BE2C (cell line): ENCODE measurements at regions not wholly inside any gene's neighbourhood (a gene's known extent, or its start where the extent isn't known, plus 50 kb on each side); places are given as distances from the start of the nearest gene placed in this dataset.
"Not testable (repeated sequence)": the region's sequence is repeated elsewhere in the genome, so short reads cannot be mapped to it uniquely, and the experiment has no call there.

Experiments
- DNase-seq: peaks from one replicate; pipeline ENCODE4 v3.0.0-alpha.2; 2020
- H3K27me3 ChIP-seq: fragments of 250-450 bp; sonication (Bioruptor Pico); 2 replicates; pipeline ENCODE4 v1.5.1; 2020; ENCODE audit warnings: mild to moderate bottlenecking
- H3K36me3 ChIP-seq: fragments of 250-450 bp; sonication (Bioruptor Pico); 2 replicates; pipeline ENCODE4 v1.5.1; 2020; ENCODE audit warnings: mild to moderate bottlenecking
- H3K4me1 ChIP-seq: fragments of 250-450 bp; sonication (Bioruptor Pico); 2 replicates; pipeline ENCODE4 v1.5.1; 2020
- H3K4me3 ChIP-seq: 2 replicates; pipeline ENCODE4 v1.5.1; 2011; ENCODE audit warnings: low read depth, low read length
- H3K9me3 ChIP-seq: fragments of 250-450 bp; sonication (Bioruptor Pico); 2 replicates; pipeline ENCODE4 v1.5.1; 2020
- CTCF ChIP-seq: IDR thresholded peaks from 2 replicates; pipeline ENCODE4 v1.5.1; 2012; ENCODE audit warnings: mild to moderate bottlenecking, low read depth, low read length

DNA sequence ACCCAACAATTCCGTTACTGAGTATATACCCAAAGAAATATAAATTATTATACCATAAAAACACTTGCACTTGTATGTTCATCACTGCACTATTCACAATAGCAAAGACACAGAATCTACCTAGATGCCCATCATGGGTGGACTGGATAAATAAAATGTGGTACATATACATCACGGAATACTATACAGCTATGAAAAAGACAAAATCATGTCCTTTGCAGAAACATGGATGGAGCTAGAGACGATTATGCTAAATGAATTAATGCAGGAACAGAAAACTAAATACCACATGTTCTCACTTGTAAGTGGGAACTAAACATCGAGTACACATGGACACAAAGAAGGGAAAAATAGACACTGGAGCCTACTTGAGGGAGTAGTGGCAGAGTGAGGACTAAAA, 185.3 kb downstream of the PYDC2 start:
- Histone ChIP-seq H3K4me1 (no peaks in the 10 kb centered on the region), H3K36me3 (no peaks in the 10 kb centered on the region), H3K27me3 (no peaks in the 10 kb centered on the region), H3K4me3 (no peak overlapping the region), H3K9me3 (no peaks in the 10 kb centered on the region)
- DNase-seq: no peak
- TF ChIP-seq CTCF: no peak

- H3K4me3 ChIP-seq: no peak overlapping the region
- no peak for DNase-seq
- H3K4me1 ChIP-seq: no peaks in the 10 kb centered on the region
- no peaks in the 10 kb centered on the region for H3K36me3 ChIP-seq
- H3K27me3 ChIP-seq: no peaks in the 10 kb centered on the region
- no peaks in the 10 kb centered on the region for H3K9me3 ChIP-seq
- TF ChIP-seq CTCF: no peak
Observed at GRCh38 chr3:191648787-191649186, 187.8 kb downstream of the PYDC2 start.

- no peak for DNase-seq
- H3K9me3 ChIP-seq: no peaks in the 10 kb centered on the region
- H3K36me3 ChIP-seq: no peaks in the 10 kb centered on the region
- no peak for TF ChIP-seq CTCF
- H3K4me3 ChIP-seq: no peak overlapping the region
- no peaks in the 10 kb centered on the region for H3K4me1 ChIP-seq
- H3K27me3 ChIP-seq: no peaks in the 10 kb centered on the region
Observed at GRCh38 chr3:191649626-191650025, 188.7 kb downstream of the PYDC2 start.

DNA sequence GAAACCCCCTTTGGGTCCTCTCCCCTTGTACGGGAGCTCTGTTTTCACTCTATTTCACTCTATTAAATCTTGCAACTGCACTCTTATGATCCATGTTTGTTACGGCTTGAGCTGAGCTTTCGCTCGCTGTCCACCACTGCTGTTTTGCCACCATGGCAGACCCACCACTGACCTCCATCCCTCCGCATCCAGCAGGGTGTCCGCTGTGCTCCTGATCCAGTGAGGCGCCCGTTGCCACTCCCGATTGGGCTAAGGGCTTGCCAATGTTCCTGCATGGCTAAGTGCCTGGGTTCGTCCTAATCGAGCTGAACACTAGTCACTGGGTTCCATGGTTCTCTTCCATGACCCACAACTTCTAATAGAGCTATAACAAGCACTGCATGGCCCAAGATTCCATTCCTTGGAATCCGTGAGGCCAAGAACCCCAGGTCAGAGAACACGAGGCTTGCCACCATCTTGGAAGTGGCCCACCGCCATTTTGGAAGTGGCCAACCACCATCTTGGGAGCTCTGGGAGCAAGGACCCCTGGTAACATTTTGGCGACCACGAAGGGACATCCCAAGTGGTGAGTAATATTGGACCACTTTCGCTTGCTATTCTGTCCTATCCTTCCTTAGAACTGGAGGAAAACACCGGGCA, 197.9 kb downstream of the PYDC2 start:
- peak overlapping the region; percentile 12; the same call in 1 of the 2 replicates for H3K4me3 ChIP-seq
- H3K36me3 ChIP-seq, H3K9me3 ChIP-seq, H3K27me3 ChIP-seq, DNase-seq, H3K4me1 ChIP-seq: not testable (repeated sequence)

- H3K36me3 ChIP-seq, H3K4me1 ChIP-seq, DNase-seq, H3K9me3 ChIP-seq, H3K4me3 ChIP-seq, H3K27me3 ChIP-seq: not testable (repeated sequence)
Observed at GRCh38 chr3:191662150-191662549, 201.2 kb downstream of the PYDC2 start.

DNA sequence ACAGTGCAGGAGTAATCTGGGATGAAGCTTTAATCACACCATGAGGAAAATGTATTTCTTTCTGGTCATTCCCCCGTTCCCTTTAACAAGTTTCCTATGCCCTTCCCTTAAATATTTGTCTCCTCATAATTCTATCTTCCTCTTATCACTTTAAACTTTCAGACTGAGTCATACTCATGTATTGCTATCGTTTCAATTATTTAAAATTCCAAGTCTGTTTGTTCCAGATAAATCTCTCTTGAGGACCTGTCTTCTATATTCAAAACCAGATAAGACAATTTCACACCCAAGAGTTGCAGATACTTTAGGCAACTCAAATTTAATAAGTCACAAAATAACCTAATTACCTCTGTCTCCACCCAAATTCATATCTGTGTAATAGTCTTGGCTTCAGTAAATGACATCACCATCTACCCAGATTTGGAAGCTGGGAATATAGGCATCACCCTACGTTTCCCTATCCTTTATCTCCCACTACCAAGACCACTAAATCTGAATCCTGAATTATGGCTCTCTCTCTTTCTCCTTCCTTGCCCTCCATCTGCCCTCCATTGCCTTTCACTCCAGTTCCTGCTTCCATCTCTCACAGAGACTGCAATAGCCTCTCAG, 220.1 kb downstream of the PYDC2 start:
- H3K27me3 ChIP-seq: no peaks in the 10 kb centered on the region
- DNase-seq: no peak

More for the DNA sequence above, 220.1 kb downstream of the PYDC2 start:
- no peak for TF ChIP-seq CTCF
- H3K4me3 ChIP-seq: no peak overlapping the region
- H3K9me3 ChIP-seq: no peaks in the 10 kb centered on the region
- no peaks in the 10 kb centered on the region for H3K36me3 ChIP-seq
- no peaks in the 10 kb centered on the region for H3K4me1 ChIP-seq
